ENCODE measurements at regions not wholly inside any gene's neighbourhood (a gene's known extent, or its start where the extent isn't known, plus 50 kb on each side); places are given as distances from the start of the nearest gene placed in this dataset.

DNA sequence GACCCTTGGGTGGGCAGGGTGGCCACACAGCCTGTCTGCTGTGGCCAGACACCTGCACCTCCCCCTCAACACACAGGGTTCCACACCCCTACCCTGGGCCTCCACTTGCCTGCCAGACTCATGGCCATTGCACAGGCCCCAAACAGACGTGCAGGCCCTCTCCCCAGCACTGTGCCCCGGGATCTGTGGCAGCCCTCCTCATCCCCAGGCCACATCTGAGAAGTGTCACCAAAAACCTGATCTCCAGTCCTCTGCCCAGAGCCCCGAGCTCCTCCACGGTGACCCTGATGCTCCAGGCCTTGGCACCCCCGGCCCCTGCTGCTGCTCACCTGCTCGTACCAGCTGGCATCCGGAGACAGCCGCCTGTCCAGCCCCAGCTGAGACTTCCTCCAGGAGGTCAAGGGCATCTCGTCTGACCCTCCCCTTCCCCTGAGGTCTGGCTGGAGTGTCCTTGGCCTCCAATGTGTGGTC lies 160.1 kb downstream of the DLL1 start:
- no peak for TF ChIP-seq POLR2A (IDR thresholded peaks at IDR 0.05)
- TF ChIP-seq CTCF (IDR thresholded peaks at IDR 0.05), result no peak
